ENCODE measurements at regions not wholly inside any gene's neighbourhood (a gene's known extent, or its start where the extent isn't known, plus 50 kb on each side); places are given as distances from the start of the nearest gene placed in this dataset.

DNA sequence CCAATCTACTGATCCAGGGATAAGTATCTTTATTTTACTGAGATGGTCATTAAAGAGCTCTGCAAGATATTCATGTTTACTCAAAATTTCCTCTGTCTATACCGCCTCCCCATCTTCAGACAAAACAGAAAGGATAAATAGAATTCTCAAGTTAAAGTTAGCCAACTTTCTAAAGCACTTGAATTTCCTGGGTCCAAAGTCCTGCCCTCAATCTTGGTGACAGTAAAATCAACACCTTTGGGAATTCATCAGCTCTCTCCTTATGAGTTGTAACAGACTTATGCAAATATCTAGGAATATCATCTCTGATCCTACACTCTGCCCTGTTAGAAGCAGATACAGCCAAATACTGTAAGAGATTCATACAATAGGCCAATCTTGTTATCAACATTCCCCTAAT lies 122.5 kb upstream of the HAAO start:
- no peak for TF ChIP-seq POLR2AphosphoS5 (IDR thresholded peaks at IDR 0.05; ENCODE audit: low read depth, low read length)
- no peak for TF ChIP-seq POLR2A (IDR thresholded peaks at IDR 0.05; ENCODE audit: low read depth, low read length)
- TF ChIP-seq TAF1 (IDR thresholded peaks at IDR 0.05; ENCODE audit: low read depth, low read length): no peak
- no peak for TF ChIP-seq SPI1 (IDR thresholded peaks at IDR 0.05; ENCODE audit: low read depth, low read length)
- TF ChIP-seq PAX5 (IDR thresholded peaks at IDR 0.05; ENCODE audit: insufficient read depth, low read length, severe bottlenecking): no peak
